HepG2 (cell line): ENCODE measurements at regions not wholly inside any gene's neighbourhood (a gene's known extent, or its start where the extent isn't known, plus 50 kb on each side); places are given as distances from the start of the nearest gene placed in this dataset.

Experiments
- ATAC-seq: fragments of 200-7000 bp; cut with Tn5 transposase; 3 replicates; pipeline ENCODE4 v1.9.1; 2020; ENCODE audit warnings: mild to moderate bottlenecking, moderate library complexity
- BruUV-seq: library from RNA; stranded (reverse); fragments of 400-500 nt; replicated peaks from 2 replicates; lab custom pipeline; 2021; lab: Mats Ljungman, UMichigan
- CTCF ChIA-PET: fragments of 300-600 bp; formaldehyde crosslinking; extraction: SDS; loops from one replicate; lab custom pipeline; 2021; ENCODE audit warnings: low total read pairs, inconsistent platforms, low intra/inter-chr PET ratio; lab: Yijun Ruan, JAX
- POLR2A ChIA-PET: fragments of 350-600 bp; sonication (Branson Sonifier 250); formaldehyde crosslinking; loops from one replicate; lab custom pipeline; 2020; ENCODE audit warnings: antibody characterized with exemption, inconsistent platforms; lab: Yijun Ruan, JAX
- DNase-seq: peaks from one replicate; pipeline ENCODE4 v3.0.0-alpha.2; 2015; ENCODE audit warnings: low spot score
- FAIRE-seq: peaks from 3 replicates; lab custom pipeline; 2011; peaks lifted over from hg19 to GRCh38; lab: Jason Lieb, UNC
- H2AFZ ChIP-seq: one replicate; pipeline ENCODE4 v1.6.1; 2011; ENCODE audit warnings: low read length, inconsistent platforms
- H3K27ac ChIP-seq: fragments of 300-600 bp; 3 replicates; pipeline ENCODE4 v1.8.0; 2011; ENCODE audit warnings: mixed run types, mild to moderate bottlenecking, mixed read lengths, low read length, inconsistent platforms; ENCODE audit not compliant: insufficient read depth; ENCODE audit errors: extremely low read length
- H3K27me3 ChIP-seq, 2 experiments: fragments of 200-600 bp in 1 of 2; 2 replicates in 1 of 2; 3 replicates in 1 of 2; pipeline versions ENCODE4 v1.6.0 to v1.8.0; 2011; ENCODE audit warnings: low read length in 2 of 2, mild to moderate bottlenecking in 2 of 2, moderate library complexity in 2 of 2, inconsistent platforms in 1 of 2; ENCODE audit not compliant: insufficient read depth in 2 of 2, control insufficient read depth in 1 of 2
- H3K36me3 ChIP-seq, 2 experiments: fragments of 200-600 bp in 1 of 2; replicated peaks in 1 of 2; 2 replicates in 1 of 2; 3 replicates in 1 of 2; pipeline versions ENCODE4 v1.5.1 to v1.8.0; 2011; ENCODE audit warnings: low read length in 2 of 2, inconsistent platforms in 1 of 2; ENCODE audit not compliant: insufficient read depth in 2 of 2, control insufficient read depth in 1 of 2
- H3K4me1 ChIP-seq: 2 replicates; pipeline ENCODE4 v1.5.1; 2012; ENCODE audit warnings: low read length, inconsistent platforms; ENCODE audit not compliant: insufficient read depth
- H3K4me2 ChIP-seq: 2 replicates; pipeline ENCODE4 v1.6.0; 2011; ENCODE audit warnings: low read depth, low read length, inconsistent platforms
- H3K4me3 ChIP-seq, 3 experiments: fragments of 200-600 bp in 1 of 3; sonication (generic), shearing (Covaris generic) in 1 of 3; replicated peaks in 1 of 3; 2 replicates each; pipeline ENCODE4 v1.5.1; 2011 to 2016; ENCODE audit warnings: low read length in 3 of 3, inconsistent platforms in 2 of 3, low read depth in 2 of 3, mild to moderate bottlenecking in 2 of 3, control low read depth in 1 of 3, mixed read lengths in 1 of 3; ENCODE audit not compliant: insufficient read depth in 1 of 3
- H3K79me2 ChIP-seq: one replicate; pipeline ENCODE4 v1.6.1; 2011; ENCODE audit warnings: low read length, inconsistent platforms; ENCODE audit not compliant: insufficient read depth
- H3K9ac ChIP-seq: 2 replicates; pipeline ENCODE4 v1.6.0; 2011; ENCODE audit warnings: mild to moderate bottlenecking, low read depth, low read length, inconsistent platforms; ENCODE audit not compliant: insufficient read depth
- H3K9me3 ChIP-seq: 2 replicates; pipeline ENCODE4 v1.5.1; 2012; ENCODE audit warnings: mild to moderate bottlenecking, low read length
- H4K20me1 ChIP-seq: 2 replicates; pipeline ENCODE4 v1.6.0; 2011; ENCODE audit warnings: inconsistent platforms, mild to moderate bottlenecking, low read length, moderate library complexity; ENCODE audit not compliant: insufficient read depth
- ATF7 ChIP-seq, 2 experiments: fragments of 450-650 bp in 1 of 2; sonication (generic) in 1 of 2; formaldehyde crosslinking in 1 of 2; IDR thresholded peaks; 2 replicates each; pipeline versions ENCODE4 v1.4.0 to v1.6.1; 2016 to 2020; ENCODE audit warnings: antibody characterized with exemption in 1 of 2, mild to moderate bottlenecking in 1 of 2, missing genetic modification reagents in 1 of 2
- CEBPB ChIP-seq: IDR thresholded peaks from 2 replicates; pipeline ENCODE4 v1.6.1; 2011; ENCODE audit warnings: low read depth, low read length, improper control_type of control experiment, borderline replicate concordance
- MAFK ChIP-seq, 2 experiments: IDR thresholded peaks in 1 of 2; conservative IDR thresholded peaks in 1 of 2; 2 replicates each; pipeline ENCODE4 v1.6.1; 2011; ENCODE audit warnings: improper control_type of control experiment in 2 of 2, low read length in 2 of 2
- NFE2L2 ChIP-seq: fragments of 150-350 bp; IDR thresholded peaks from 2 replicates; pipeline ENCODE4 v1.6.1; 2014; ENCODE audit warnings: low read length
- THAP7 ChIP-seq: sonication (generic); formaldehyde crosslinking; IDR thresholded peaks from 2 replicates; pipeline ENCODE4 v1.8.1; 2023; ENCODE audit warnings: mild to moderate bottlenecking, missing genetic modification reagents
- ZNF264 ChIP-seq: sonication (generic); formaldehyde crosslinking; IDR thresholded peaks from 2 replicates; pipeline ENCODE4 v1.4.0; 2020; ENCODE audit warnings: missing genetic modification reagents
- ZNF577 ChIP-seq: sonication (generic); formaldehyde crosslinking; IDR thresholded peaks from 2 replicates; pipeline ENCODE4 v1.4.0; 2020; ENCODE audit warnings: mild to moderate bottlenecking, low read depth, missing genetic modification reagents, borderline replicate concordance
- WGBS: methylation state at CpG from one replicate; pipeline ENCODE4 v1.1.6; 2017; ENCODE audit warnings: low lambda C conversion rate; 5-methylcytosine and 5-hydroxymethylcytosine counted together
- in situ Hi-C: cut with HindIII; loops from 2 replicates; pipeline ENCODE4 v1.10.0; 2017; ENCODE audit warnings: low pct_unique_long_range_greater_than_20kb; ENCODE audit not compliant: extremely low pct_ligation_motif_present
- intact Hi-C: fragments of 100-400 bp; cut with micrococcal nuclease; formaldehyde crosslinking; loops from one replicate; pipeline ENCODE4 v1.10.0; 2022; ENCODE audit not compliant: unreplicated experiment
- TF ChIP-seq, protein P1 (sequence below): sonication (generic); formaldehyde crosslinking; IDR thresholded peaks from 2 replicates; pipeline ENCODE4 v1.8.0; 2022; ENCODE audit warnings: mild to moderate bottlenecking, missing genetic modification reagents, moderate library complexity

- no peak overlapping the region for H3K9ac ChIP-seq
- ChIA-PET POLR2A (no interaction called here), CTCF (no interaction called here)
- no peak overlapping the region for H3K4me3 ChIP-seq
- no peak overlapping the region for H3K4me2 ChIP-seq
- DNase-seq (no peak), FAIRE-seq (no peak), ATAC-seq (no peak)
- intact Hi-C loops (no loop called here), in situ Hi-C loops (no loop called here)
- no peaks in the 10 kb centered on the region for H3K36me3 ChIP-seq
- no peaks in the 10 kb centered on the region for H4K20me1 ChIP-seq
- TF ChIP-seq CEBPB (peak; percentile 45; the same call in 1 of the 2 replicates), ATF7 (IDR thresholded peaks at IDR 0.05) (peak; percentile 27; the same call in 1 of the 2 replicates), ATF7 (CRISPR knock-in tag; IDR thresholded peaks at IDR 0.05) (no peak)
- TF ChIP-seq, protein P1, sequence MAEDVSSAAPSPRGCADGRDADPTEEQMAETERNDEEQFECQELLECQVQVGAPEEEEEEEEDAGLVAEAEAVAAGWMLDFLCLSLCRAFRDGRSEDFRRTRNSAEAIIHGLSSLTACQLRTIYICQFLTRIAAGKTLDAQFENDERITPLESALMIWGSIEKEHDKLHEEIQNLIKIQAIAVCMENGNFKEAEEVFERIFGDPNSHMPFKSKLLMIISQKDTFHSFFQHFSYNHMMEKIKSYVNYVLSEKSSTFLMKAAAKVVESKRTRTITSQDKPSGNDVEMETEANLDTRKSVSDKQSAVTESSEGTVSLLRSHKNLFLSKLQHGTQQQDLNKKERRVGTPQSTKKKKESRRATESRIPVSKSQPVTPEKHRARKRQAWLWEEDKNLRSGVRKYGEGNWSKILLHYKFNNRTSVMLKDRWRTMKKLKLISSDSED (CRISPR knock-in tag), result no peak
- WGBS, result 32% methylated on average over 2 of the region's 2 CpGs
- H3K27me3 ChIP-seq, result no peaks in the 10 kb centered on the region
- no peaks in the 10 kb centered on the region for H3K4me1 ChIP-seq
- H3K79me2 ChIP-seq, result no peaks in the 10 kb centered on the region
- H3K9me3 ChIP-seq, result no peaks in the 10 kb centered on the region
- no TSS peak for BruUV-seq
- no peak overlapping the region for H2AFZ ChIP-seq
- H3K27ac ChIP-seq, result no peak overlapping the region
Measured at GRCh38 chr6:147793871-147794643, 285.6 kb downstream of the SAMD5 start.

DNA sequence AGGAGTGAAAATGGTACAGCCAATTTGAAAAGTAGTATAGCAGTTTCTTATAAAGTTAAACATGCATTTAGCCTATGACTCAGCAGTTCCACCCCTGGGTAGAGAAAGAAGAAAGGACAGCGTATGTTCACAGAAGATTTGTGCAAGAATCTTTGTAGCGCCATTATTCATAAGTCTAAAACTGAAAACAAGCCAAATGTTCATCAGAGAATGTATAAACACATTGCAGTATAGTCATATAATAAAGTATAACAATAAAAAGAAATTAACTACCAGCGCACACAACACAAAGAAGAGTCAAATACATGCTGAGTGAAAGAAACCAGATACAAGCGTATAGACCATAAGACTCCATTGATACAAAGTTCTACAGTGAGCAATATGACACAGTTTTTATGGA is 294.0 kb downstream of the SAMD5 start:
- CTCF ChIA-PET, result no interaction called here
- Histone ChIP-seq H3K9me3 (peaks cover 11% of the 10 kb centered on the region), H3K4me1 (peaks cover 31% of the 10 kb centered on the region), H3K9ac (no peak overlapping the region), H2AFZ (no peak overlapping the region), H3K79me2 (no peaks in the 10 kb centered on the region), H3K36me3 (no peaks in the 10 kb centered on the region; a peak in 1 of 5 replicates), H3K4me3 (no peak overlapping the region), H3K27ac (no peak overlapping the region), H3K4me2 (no peak overlapping the region), H4K20me1 (no peaks in the 10 kb centered on the region), H3K27me3 (no peaks in the 10 kb centered on the region)
- no TSS peak for BruUV-seq
- TF ChIP-seq NFE2L2, result peak; percentile 76
- peak in 1 of 2 experiments; percentile 43; a peak in 2 of 4 replicates for TF ChIP-seq MAFK (conservative IDR thresholded peaks at IDR 0.05 in 1 of 2, IDR thresholded peaks at IDR 0.05 in 1 of 2; ENCODE audit: low read length in 2 of 2)
- TF ChIP-seq THAP7, result no peak
- TF ChIP-seq ZNF577 (CRISPR knock-in tag), result no peak
- TF ChIP-seq ZNF264 (CRISPR knock-in tag), result no peak
- ATAC-seq (no peak), DNase-seq (no peak), FAIRE-seq (no peak)
- WGBS, result 70% methylated on average over 4 of the region's 4 CpGs
- intact Hi-C loops, result no loop called here
- in situ Hi-C loops, result no loop called here
- POLR2A ChIA-PET, result no interaction called here
